Ishikawa (cell line): ENCODE measurements at regions not wholly inside any gene's neighbourhood (a gene's known extent, or its start where the extent isn't known, plus 50 kb on each side); places are given as distances from the start of the nearest gene placed in this dataset.

Source experiments
- CEBPB ChIP-seq: IDR thresholded peaks from 2 replicates; pipeline ENCODE4 v1.6.1; 2012
- CREB1 ChIP-seq: IDR thresholded peaks from 2 replicates; pipeline ENCODE4 v1.6.1; 2012; ENCODE audit warnings: low read depth
- EGR1 ChIP-seq: IDR thresholded peaks from 2 replicates; pipeline ENCODE4 v1.6.1; 2012
- EP300 ChIP-seq: IDR thresholded peaks from 2 replicates; pipeline ENCODE4 v1.6.1; 2012; ENCODE audit warnings: borderline replicate concordance
- FOXM1 ChIP-seq: IDR thresholded peaks from 2 replicates; pipeline ENCODE4 v1.6.1; 2012; ENCODE audit warnings: low read depth, borderline replicate concordance
- MAX ChIP-seq: IDR thresholded peaks from 2 replicates; pipeline ENCODE4 v1.6.1; 2012
- NFIC ChIP-seq: IDR thresholded peaks from 2 replicates; pipeline ENCODE4 v1.6.1; 2012
- RAD21 ChIP-seq: IDR thresholded peaks from 2 replicates; pipeline ENCODE4 v1.6.1; 2012; ENCODE audit warnings: low read depth
- TAF1 ChIP-seq: IDR thresholded peaks from 2 replicates; pipeline ENCODE4 v1.6.1; 2012; ENCODE audit warnings: low read depth, mild to moderate bottlenecking
- TCF12 ChIP-seq: IDR thresholded peaks from 2 replicates; pipeline ENCODE4 v1.6.1; 2012; ENCODE audit warnings: low read depth
- TEAD4 ChIP-seq: IDR thresholded peaks from 2 replicates; pipeline ENCODE4 v1.6.1; 2012
- YY1 ChIP-seq: IDR thresholded peaks from 2 replicates; pipeline ENCODE4 v1.6.1; 2012; ENCODE audit warnings: low read depth
- ZBTB7A ChIP-seq: IDR thresholded peaks from 2 replicates; pipeline ENCODE4 v1.6.1; 2012; ENCODE audit warnings: low read depth
- TF ChIP-seq, protein P1 (sequence below): IDR thresholded peaks from 2 replicates; pipeline ENCODE4 v1.6.1; 2012
- TF ChIP-seq, protein P2 (sequence below): IDR thresholded peaks from 2 replicates; pipeline ENCODE4 v1.6.1; 2012; ENCODE audit warnings: low read depth, mild to moderate bottlenecking

GRCh38 chr9:88312045-88312444 is 76.2 kb upstream of the SPIN1 start:
- TF ChIP-seq EGR1 (no peak), CREB1 (no peak), TAF1 (no peak), RAD21 (no peak), EP300 (no peak), YY1 (no peak), TCF12 (no peak), NFIC (no peak), TEAD4 (no peak)
- TF ChIP-seq, protein P1, sequence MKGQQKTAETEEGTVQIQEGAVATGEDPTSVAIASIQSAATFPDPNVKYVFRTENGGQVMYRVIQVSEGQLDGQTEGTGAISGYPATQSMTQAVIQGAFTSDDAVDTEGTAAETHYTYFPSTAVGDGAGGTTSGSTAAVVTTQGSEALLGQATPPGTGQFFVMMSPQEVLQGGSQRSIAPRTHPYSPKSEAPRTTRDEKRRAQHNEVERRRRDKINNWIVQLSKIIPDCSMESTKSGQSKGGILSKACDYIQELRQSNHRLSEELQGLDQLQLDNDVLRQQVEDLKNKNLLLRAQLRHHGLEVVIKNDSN, result no peak

DNA sequence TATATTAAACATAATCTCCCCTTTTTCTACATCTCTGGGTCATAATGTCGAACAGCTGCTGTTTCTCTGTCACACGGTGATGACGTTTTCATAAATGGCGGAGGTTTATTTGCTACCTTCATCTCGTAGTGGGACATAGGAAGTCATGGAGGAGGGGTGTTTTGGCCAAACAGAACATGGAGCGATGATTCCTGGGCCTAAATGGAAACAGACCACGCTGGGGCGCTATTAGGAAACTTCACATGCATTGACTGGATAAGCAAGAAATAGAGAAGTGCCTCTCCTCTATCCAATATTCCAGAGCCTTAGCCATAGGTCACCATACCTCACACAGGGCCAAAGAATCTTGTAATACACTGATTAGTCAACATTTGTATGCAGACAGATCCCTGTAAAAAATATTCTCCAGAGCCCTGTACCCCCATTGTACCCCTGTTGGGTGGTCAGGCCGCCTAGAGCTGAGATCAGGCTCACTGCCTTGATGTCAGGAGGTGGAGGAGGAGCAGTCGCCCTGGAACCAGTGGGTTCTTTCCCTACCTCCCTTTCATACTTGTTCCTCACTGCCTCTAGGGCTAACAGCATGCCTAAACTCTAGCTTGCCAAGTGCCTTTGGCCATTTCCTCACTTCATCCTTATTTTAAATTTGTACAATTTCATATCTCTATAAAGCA is 77.8 kb upstream of the SPIN1 start:
- TF ChIP-seq, protein P1, result no peak
- TF ChIP-seq TCF12 (no peak), TAF1 (no peak), CREB1 (no peak), TEAD4 (no peak), RAD21 (no peak), ZBTB7A (no peak), FOXM1 (no peak), YY1 (no peak)
- TF ChIP-seq, protein P2, sequence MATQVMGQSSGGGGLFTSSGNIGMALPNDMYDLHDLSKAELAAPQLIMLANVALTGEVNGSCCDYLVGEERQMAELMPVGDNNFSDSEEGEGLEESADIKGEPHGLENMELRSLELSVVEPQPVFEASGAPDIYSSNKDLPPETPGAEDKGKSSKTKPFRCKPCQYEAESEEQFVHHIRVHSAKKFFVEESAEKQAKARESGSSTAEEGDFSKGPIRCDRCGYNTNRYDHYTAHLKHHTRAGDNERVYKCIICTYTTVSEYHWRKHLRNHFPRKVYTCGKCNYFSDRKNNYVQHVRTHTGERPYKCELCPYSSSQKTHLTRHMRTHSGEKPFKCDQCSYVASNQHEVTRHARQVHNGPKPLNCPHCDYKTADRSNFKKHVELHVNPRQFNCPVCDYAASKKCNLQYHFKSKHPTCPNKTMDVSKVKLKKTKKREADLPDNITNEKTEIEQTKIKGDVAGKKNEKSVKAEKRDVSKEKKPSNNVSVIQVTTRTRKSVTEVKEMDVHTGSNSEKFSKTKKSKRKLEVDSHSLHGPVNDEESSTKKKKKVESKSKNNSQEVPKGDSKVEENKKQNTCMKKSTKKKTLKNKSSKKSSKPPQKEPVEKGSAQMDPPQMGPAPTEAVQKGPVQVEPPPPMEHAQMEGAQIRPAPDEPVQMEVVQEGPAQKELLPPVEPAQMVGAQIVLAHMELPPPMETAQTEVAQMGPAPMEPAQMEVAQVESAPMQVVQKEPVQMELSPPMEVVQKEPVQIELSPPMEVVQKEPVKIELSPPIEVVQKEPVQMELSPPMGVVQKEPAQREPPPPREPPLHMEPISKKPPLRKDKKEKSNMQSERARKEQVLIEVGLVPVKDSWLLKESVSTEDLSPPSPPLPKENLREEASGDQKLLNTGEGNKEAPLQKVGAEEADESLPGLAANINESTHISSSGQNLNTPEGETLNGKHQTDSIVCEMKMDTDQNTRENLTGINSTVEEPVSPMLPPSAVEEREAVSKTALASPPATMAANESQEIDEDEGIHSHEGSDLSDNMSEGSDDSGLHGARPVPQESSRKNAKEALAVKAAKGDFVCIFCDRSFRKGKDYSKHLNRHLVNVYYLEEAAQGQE, result no peak

GRCh38 chr9:88308831-88309560 is 79.2 kb upstream of the SPIN1 start:
- no peak for TF ChIP-seq FOXM1
- no peak for TF ChIP-seq TEAD4
- TF ChIP-seq, protein P1, result no peak
- no peak for TF ChIP-seq YY1
- TF ChIP-seq CEBPB, result no peak
- no peak for TF ChIP-seq EP300
- TF ChIP-seq MAX, result no peak
- TF ChIP-seq NFIC, result no peak
- TF ChIP-seq RAD21, result no peak
- no peak for TF ChIP-seq TCF12
- TF ChIP-seq ZBTB7A, result no peak
- no peak for TF ChIP-seq EGR1
- TF ChIP-seq, protein P2, result no peak
- TF ChIP-seq TAF1, result no peak
- no peak for TF ChIP-seq CREB1

DNA sequence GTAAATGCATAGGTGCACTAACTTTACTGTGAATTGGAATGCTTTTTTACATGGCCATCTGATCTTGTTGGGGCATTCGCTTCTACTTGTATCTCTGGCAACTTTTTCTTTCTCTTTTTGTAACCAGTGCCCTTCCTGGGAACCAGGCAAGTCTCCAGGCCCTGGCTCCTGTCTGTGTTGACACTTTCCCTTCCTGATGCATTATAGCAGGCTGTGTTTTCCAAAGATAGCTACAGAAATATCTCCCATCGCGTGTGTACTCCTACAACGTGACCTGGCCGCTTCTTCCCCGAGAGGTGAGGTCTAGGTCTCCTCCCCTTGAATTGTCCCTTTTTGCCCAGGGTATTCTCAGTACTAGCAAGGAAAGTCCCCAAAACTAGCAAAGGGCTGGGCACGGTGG is 81.1 kb upstream of the SPIN1 start:
- TF ChIP-seq, protein P1, result no peak
- TF ChIP-seq, protein P2, result no peak
- TF ChIP-seq TAF1 (no peak), TCF12 (no peak), MAX (no peak), RAD21 (no peak), EGR1 (no peak), YY1 (no peak), EP300 (no peak), CEBPB (no peak), ZBTB7A (no peak), FOXM1 (no peak), TEAD4 (no peak), CREB1 (no peak), NFIC (no peak)
